ENCODE measurements at regions not wholly inside any gene's neighbourhood (a gene's known extent, or its start where the extent isn't known, plus 50 kb on each side); places are given as distances from the start of the nearest gene placed in this dataset.

- no peaks in the 10 kb centered on the region for H3K79me2 ChIP-seq (ENCODE audit: low read length)
- H4K20me1 ChIP-seq (ENCODE audit: insufficient read depth, low read length): no peaks in the 10 kb centered on the region
- no peak overlapping the region for H2AFZ ChIP-seq (ENCODE audit: low read length)
- H3K9me3 ChIP-seq (replicated peaks; ENCODE audit: insufficient read depth, low read length): no peaks in the 10 kb centered on the region
- H3K4me1 ChIP-seq (ENCODE audit: low read length): no peaks in the 10 kb centered on the region
- H3K4me2 ChIP-seq (ENCODE audit: low read depth, low read length): no peak overlapping the region
- DNase-seq: no peak
- no peaks in the 10 kb centered on the region for H3K27me3 ChIP-seq (replicated peaks; ENCODE audit: insufficient read depth, low read length)
- no peak for TF ChIP-seq EZH2 (optimal IDR thresholded peaks at IDR 0.05; ENCODE audit: low read depth, low read length)
- TF ChIP-seq CTCF (IDR thresholded peaks at IDR 0.05; ENCODE audit: low read length): no peak
- no peak for TF ChIP-seq EZH2phosphoT487 (IDR thresholded peaks at IDR 0.05; ENCODE audit: low read length)
- no peaks in the 10 kb centered on the region for H3K36me3 ChIP-seq (replicated peaks; ENCODE audit: insufficient read depth, low read length)
- no peak overlapping the region for H3K9ac ChIP-seq (ENCODE audit: low read length)
- H3K4me3 ChIP-seq (ENCODE audit: low read length): no peak overlapping the region
- H3K27ac ChIP-seq (ENCODE audit: low read length): no peak overlapping the region
- H3K9me2 ChIP-seq (replicated peaks; ENCODE audit: insufficient read depth, low read length): no peaks in the 10 kb centered on the region
- no peaks in the 10 kb centered on the region for H3F3A ChIP-seq (ENCODE audit: insufficient read depth, low read length)
These were observed 306.6 kb downstream of the MAF start for GRCh38 chr16:79293836-79294460.

GRCh38 chr16:79288066-79288465 lies 312.5 kb downstream of the MAF start:
- Histone ChIP-seq H3K36me3 (replicated peaks; ENCODE audit: insufficient read depth, low read length) (no peaks in the 10 kb centered on the region), H3K4me2 (ENCODE audit: low read depth, low read length) (no peak overlapping the region), H3K27ac (ENCODE audit: low read length) (no peak overlapping the region), H3K9me2 (replicated peaks; ENCODE audit: insufficient read depth, low read length) (no peaks in the 10 kb centered on the region), H3K4me3 (ENCODE audit: low read length) (no peak overlapping the region), H3K4me1 (ENCODE audit: low read length) (peaks cover 20% of the 10 kb centered on the region), H2AFZ (ENCODE audit: low read length) (no peak overlapping the region), H3K79me2 (ENCODE audit: low read length) (no peaks in the 10 kb centered on the region), H3K9me3 (replicated peaks; ENCODE audit: insufficient read depth, low read length) (no peaks in the 10 kb centered on the region), H3F3A (ENCODE audit: insufficient read depth, low read length) (peaks cover 11% of the 10 kb centered on the region; the same call in 1 of the 2 replicates), H4K20me1 (ENCODE audit: insufficient read depth, low read length) (no peaks in the 10 kb centered on the region), H3K27me3 (replicated peaks; ENCODE audit: insufficient read depth, low read length) (peaks cover 24% of the 10 kb centered on the region), H3K9ac (ENCODE audit: low read length) (no peak overlapping the region)
- no peak for DNase-seq
- TF ChIP-seq EZH2phosphoT487 (IDR thresholded peaks at IDR 0.05; ENCODE audit: low read length): no peak

DNA sequence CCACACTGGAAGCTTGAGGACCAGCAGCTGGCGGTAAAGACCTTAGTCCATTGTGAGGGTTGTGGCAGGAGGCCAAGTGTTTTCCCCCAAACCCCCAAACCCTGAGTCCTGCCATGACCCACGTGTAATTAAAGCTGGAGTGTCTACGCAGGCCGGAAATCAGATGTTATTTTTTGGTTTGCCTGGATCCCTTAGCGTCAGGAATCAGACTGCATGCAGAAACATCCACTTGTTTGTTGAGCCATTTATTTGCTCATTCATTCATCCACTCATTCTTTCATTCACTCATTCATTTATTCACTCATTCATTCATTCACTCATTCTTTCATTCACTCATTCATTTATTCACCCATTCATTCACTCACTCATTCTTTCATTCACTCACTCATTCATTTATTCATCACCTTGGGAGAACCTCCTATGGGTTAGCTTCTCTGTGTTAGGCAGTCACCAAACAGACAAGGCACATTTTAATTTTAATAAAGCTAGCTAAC lies 313.1 kb downstream of the MAF start:
- Histone ChIP-seq H3F3A (ENCODE audit: insufficient read depth, low read length) (peaks cover 15% of the 10 kb centered on the region; the same call in 1 of the 2 replicates), H2AFZ (ENCODE audit: low read length) (no peak overlapping the region), H3K4me1 (ENCODE audit: low read length) (peaks cover 23% of the 10 kb centered on the region), H3K79me2 (ENCODE audit: low read length) (no peaks in the 10 kb centered on the region), H3K4me2 (ENCODE audit: low read depth, low read length) (peak overlapping the region; percentile 69), H3K9me3 (replicated peaks; ENCODE audit: insufficient read depth, low read length) (no peaks in the 10 kb centered on the region), H3K27ac (ENCODE audit: low read length) (no peak overlapping the region), H4K20me1 (ENCODE audit: insufficient read depth, low read length) (no peaks in the 10 kb centered on the region), H3K27me3 (replicated peaks; ENCODE audit: insufficient read depth, low read length) (peaks cover 28% of the 10 kb centered on the region), H3K9me2 (replicated peaks; ENCODE audit: insufficient read depth, low read length) (no peaks in the 10 kb centered on the region), H3K9ac (ENCODE audit: low read length) (no peak overlapping the region), H3K4me3 (ENCODE audit: low read length) (peak overlapping the region; percentile 27; the same call in 1 of the 2 replicates), H3K36me3 (replicated peaks; ENCODE audit: insufficient read depth, low read length) (no peaks in the 10 kb centered on the region)
- TF ChIP-seq CTCF (IDR thresholded peaks at IDR 0.05; ENCODE audit: low read length) (no peak), EZH2 (optimal IDR thresholded peaks at IDR 0.05; ENCODE audit: low read depth, low read length) (no peak), EZH2phosphoT487 (IDR thresholded peaks at IDR 0.05; ENCODE audit: low read length) (no peak)
- DNase-seq: no peak

All from MM.1S (cell line).